ENCODE measurements at regions not wholly inside any gene's neighbourhood (a gene's known extent, or its start where the extent isn't known, plus 50 kb on each side); places are given as distances from the start of the nearest gene placed in this dataset.

DNA sequence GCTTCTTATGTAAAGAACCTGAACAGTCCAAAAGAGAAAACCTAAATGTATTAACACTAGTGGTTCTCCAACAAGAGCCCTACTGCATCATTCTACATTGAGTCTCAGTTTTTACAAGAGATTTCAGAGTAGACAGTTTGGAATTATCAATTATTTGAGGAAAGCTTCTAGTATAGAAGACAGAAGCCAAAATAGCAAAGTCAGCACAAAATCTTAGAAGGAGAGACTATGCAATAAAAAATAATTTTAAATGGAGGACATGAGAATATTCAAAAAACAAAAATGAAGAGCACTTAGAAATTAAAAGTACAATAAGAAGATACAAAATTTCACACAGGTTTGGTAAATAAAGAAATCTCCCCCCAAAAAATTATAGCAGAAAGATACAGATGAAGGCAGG lies 406.3 kb upstream of the USP15 start:
- TF ChIP-seq, protein P1, sequence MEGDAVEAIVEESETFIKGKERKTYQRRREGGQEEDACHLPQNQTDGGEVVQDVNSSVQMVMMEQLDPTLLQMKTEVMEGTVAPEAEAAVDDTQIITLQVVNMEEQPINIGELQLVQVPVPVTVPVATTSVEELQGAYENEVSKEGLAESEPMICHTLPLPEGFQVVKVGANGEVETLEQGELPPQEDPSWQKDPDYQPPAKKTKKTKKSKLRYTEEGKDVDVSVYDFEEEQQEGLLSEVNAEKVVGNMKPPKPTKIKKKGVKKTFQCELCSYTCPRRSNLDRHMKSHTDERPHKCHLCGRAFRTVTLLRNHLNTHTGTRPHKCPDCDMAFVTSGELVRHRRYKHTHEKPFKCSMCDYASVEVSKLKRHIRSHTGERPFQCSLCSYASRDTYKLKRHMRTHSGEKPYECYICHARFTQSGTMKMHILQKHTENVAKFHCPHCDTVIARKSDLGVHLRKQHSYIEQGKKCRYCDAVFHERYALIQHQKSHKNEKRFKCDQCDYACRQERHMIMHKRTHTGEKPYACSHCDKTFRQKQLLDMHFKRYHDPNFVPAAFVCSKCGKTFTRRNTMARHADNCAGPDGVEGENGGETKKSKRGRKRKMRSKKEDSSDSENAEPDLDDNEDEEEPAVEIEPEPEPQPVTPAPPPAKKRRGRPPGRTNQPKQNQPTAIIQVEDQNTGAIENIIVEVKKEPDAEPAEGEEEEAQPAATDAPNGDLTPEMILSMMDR (IDR thresholded peaks at IDR 0.05), result no peak
- TF ChIP-seq POLR2A (IDR thresholded peaks at IDR 0.05) (no peak), EP300 (IDR thresholded peaks at IDR 0.05) (no peak)
